ENCODE measurements at regions not wholly inside any gene's neighbourhood (a gene's known extent, or its start where the extent isn't known, plus 50 kb on each side); places are given as distances from the start of the nearest gene placed in this dataset.

DNA sequence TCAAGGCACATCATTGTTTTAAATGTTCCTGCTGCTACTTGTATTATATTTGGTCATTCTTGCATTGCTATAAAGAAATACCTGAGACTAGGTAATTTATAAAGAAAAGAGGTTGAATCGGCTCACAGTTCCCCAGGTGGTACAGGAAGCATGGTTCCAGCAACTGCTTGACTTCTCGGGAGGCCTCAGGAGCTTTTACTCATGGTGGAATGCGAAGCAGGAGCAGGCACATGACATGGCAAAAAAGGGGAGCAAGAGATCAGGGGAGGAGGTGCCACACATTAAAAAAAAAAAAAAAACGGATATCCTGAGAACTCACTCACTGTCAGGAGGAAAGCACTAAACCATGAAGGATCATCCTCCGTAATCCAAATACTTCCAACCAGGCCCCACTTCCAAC is 286.9 kb upstream of the PLSCR5 start:
- no peak for TF ChIP-seq BRCA1 (IDR thresholded peaks at IDR 0.05; ENCODE audit: low read depth, low read length)
- no peak for TF ChIP-seq SIN3A (IDR thresholded peaks at IDR 0.05; ENCODE audit: low read depth, low read length)
- TF ChIP-seq, protein P1, sequence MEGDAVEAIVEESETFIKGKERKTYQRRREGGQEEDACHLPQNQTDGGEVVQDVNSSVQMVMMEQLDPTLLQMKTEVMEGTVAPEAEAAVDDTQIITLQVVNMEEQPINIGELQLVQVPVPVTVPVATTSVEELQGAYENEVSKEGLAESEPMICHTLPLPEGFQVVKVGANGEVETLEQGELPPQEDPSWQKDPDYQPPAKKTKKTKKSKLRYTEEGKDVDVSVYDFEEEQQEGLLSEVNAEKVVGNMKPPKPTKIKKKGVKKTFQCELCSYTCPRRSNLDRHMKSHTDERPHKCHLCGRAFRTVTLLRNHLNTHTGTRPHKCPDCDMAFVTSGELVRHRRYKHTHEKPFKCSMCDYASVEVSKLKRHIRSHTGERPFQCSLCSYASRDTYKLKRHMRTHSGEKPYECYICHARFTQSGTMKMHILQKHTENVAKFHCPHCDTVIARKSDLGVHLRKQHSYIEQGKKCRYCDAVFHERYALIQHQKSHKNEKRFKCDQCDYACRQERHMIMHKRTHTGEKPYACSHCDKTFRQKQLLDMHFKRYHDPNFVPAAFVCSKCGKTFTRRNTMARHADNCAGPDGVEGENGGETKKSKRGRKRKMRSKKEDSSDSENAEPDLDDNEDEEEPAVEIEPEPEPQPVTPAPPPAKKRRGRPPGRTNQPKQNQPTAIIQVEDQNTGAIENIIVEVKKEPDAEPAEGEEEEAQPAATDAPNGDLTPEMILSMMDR (IDR thresholded peaks at IDR 0.05 in 2 of 3, conservative IDR thresholded peaks at IDR 0.05 in 1 of 3; ENCODE audit: control insufficient read depth in 2 of 3, extremely low read depth in 1 of 3, insufficient read depth in 1 of 3, low read depth in 3 of 3, low read length in 3 of 3), result no peak
- no peak for TF ChIP-seq TAF1 (IDR thresholded peaks at IDR 0.05; ENCODE audit: borderline replicate concordance, low read depth, low read length)
- TF ChIP-seq, protein P2, sequence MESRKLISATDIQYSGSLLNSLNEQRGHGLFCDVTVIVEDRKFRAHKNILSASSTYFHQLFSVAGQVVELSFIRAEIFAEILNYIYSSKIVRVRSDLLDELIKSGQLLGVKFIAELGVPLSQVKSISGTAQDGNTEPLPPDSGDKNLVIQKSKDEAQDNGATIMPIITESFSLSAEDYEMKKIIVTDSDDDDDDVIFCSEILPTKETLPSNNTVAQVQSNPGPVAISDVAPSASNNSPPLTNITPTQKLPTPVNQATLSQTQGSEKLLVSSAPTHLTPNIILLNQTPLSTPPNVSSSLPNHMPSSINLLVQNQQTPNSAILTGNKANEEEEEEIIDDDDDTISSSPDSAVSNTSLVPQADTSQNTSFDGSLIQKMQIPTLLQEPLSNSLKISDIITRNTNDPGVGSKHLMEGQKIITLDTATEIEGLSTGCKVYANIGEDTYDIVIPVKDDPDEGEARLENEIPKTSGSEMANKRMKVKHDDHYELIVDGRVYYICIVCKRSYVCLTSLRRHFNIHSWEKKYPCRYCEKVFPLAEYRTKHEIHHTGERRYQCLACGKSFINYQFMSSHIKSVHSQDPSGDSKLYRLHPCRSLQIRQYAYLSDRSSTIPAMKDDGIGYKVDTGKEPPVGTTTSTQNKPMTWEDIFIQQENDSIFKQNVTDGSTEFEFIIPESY (IDR thresholded peaks at IDR 0.05), result no peak
- no peak for TF ChIP-seq RFX5 (IDR thresholded peaks at IDR 0.05; ENCODE audit: low read depth, low read length)
- TF ChIP-seq MTA2 (IDR thresholded peaks at IDR 0.05; ENCODE audit: low read depth), result no peak
